ENCODE measurements at regions not wholly inside any gene's neighbourhood (a gene's known extent, or its start where the extent isn't known, plus 50 kb on each side); places are given as distances from the start of the nearest gene placed in this dataset.

GRCh38 chr7:54874804-54875203, 115.8 kb upstream of the SEC61G start:
- TF ChIP-seq CTCF (IDR thresholded peaks at IDR 0.05; ENCODE audit: low read depth, low read length) = no peak
- no peak for TF ChIP-seq EZH2phosphoT487 (IDR thresholded peaks at IDR 0.05; ENCODE audit: low read depth)
